ENCODE measurements at regions not wholly inside any gene's neighbourhood (a gene's known extent, or its start where the extent isn't known, plus 50 kb on each side); places are given as distances from the start of the nearest gene placed in this dataset.

GRCh38 chr11:82458147-82458546 lies 275.5 kb downstream of the FAM181B start:
- no peak overlapping the region for H4K8ac ChIP-seq (ENCODE audit: low read depth in 2 of 2, low read length in 2 of 2)
- POLR2A ChIA-PET (ENCODE audit: unreplicated experiment) = no interaction called here
- in situ Hi-C loops (cut with MboI; ENCODE audit: low sequenced_read_pairs) (no loop called here), intact Hi-C loops (cut with micrococcal nuclease) (no loop called here), dilution Hi-C loops (cut with HindIII; ENCODE audit: low sequenced_read_pairs, unreplicated experiment) (no loop called here)
- H3K27me3 ChIP-seq (ENCODE audit: control insufficient read depth, insufficient read depth, low read length) = no peaks in the 10 kb centered on the region
- no peak overlapping the region for H4K5ac ChIP-seq (ENCODE audit: low read depth, low read length)
- no TSS peak for BruUV-seq (replicated peaks)
- no peaks in the 10 kb centered on the region for H3K4me1 ChIP-seq (ENCODE audit: control insufficient read depth, insufficient read depth, low read length)
- H2AK5ac ChIP-seq (ENCODE audit: low read depth, low read length) = no peak overlapping the region
- no peak overlapping the region for H3K14ac ChIP-seq (replicated peaks; ENCODE audit: low read depth, low read length)
- H3K4me3 ChIP-seq (ENCODE audit: insufficient read depth, low read depth, low read length) = no peak overlapping the region
- no peaks in the 10 kb centered on the region for H3K79me1 ChIP-seq (ENCODE audit: low read depth in 1 of 2, low read length in 2 of 2)
- no peaks in the 10 kb centered on the region for H4K20me1 ChIP-seq (ENCODE audit: insufficient read depth, low read length)
- no peak overlapping the region for H3K56ac ChIP-seq (ENCODE audit: extremely low read depth, insufficient read depth, low read length)
- no peaks in the 10 kb centered on the region for H3K36me3 ChIP-seq (ENCODE audit: control insufficient read depth, insufficient read depth, low read length)
- CTCF ChIA-PET = no interaction called here
- no peak overlapping the region for H2BK20ac ChIP-seq (ENCODE audit: low read depth, low read length)
- H3K18ac ChIP-seq (ENCODE audit: low read depth, low read length) = no peak overlapping the region
- ATAC-seq (ENCODE audit: low read depth) (no peak), DNase-seq (no peak)
- H2AFZ ChIP-seq (replicated peaks; ENCODE audit: low read length, poor library complexity) = no peak overlapping the region
- no peak for TF ChIP-seq CHD1 (IDR thresholded peaks at IDR 0.05; ENCODE audit: low read depth, low read length)
- no peak overlapping the region for H3K27ac ChIP-seq (ENCODE audit: insufficient read depth, low read length)
- no peak overlapping the region for H2BK15ac ChIP-seq (ENCODE audit: low read depth, low read length)
- no peaks in the 10 kb centered on the region for H3K9me3 ChIP-seq (ENCODE audit: control insufficient read depth, insufficient read depth, low read length)
- H2AK9ac ChIP-seq (replicated peaks; ENCODE audit: low read depth, low read length, poor library complexity) = no peak overlapping the region
- H3K4ac ChIP-seq (ENCODE audit: low read depth, low read length) = no peak overlapping the region
- H3K4me2 ChIP-seq (ENCODE audit: low read depth, low read length) = no peak overlapping the region
- no peak overlapping the region for H4K91ac ChIP-seq (ENCODE audit: insufficient read depth, low read depth, low read length)
- no peak overlapping the region for H2BK5ac ChIP-seq (ENCODE audit: low read depth, low read length, poor library complexity, severe bottlenecking)
- WGBS, 2 experiments (ENCODE audit: extremely low coverage in 2 of 2, insufficient read length in 1 of 2) = no CpG with 5 or more reads among the region's 1 CpG
- no peaks in the 10 kb centered on the region for H3K9me1 ChIP-seq (ENCODE audit: insufficient read depth, low read length)
- no peak overlapping the region for H3K23ac ChIP-seq (ENCODE audit: low read depth, low read length)
- H2BK120ac ChIP-seq (ENCODE audit: low read depth, low read length) = no peak overlapping the region
- H3K9ac ChIP-seq (ENCODE audit: low read depth, low read length) = no peak overlapping the region
